ENCODE measurements at regions not wholly inside any gene's neighbourhood (a gene's known extent, or its start where the extent isn't known, plus 50 kb on each side); places are given as distances from the start of the nearest gene placed in this dataset.

GRCh38 chr16:17598968-17599367, 128.2 kb upstream of the XYLT1 start:
- no peak for DNase-seq (ENCODE audit: extremely low read depth in 1 of 11, low read depth in 9 of 11, low spot score in 4 of 11)

DNA sequence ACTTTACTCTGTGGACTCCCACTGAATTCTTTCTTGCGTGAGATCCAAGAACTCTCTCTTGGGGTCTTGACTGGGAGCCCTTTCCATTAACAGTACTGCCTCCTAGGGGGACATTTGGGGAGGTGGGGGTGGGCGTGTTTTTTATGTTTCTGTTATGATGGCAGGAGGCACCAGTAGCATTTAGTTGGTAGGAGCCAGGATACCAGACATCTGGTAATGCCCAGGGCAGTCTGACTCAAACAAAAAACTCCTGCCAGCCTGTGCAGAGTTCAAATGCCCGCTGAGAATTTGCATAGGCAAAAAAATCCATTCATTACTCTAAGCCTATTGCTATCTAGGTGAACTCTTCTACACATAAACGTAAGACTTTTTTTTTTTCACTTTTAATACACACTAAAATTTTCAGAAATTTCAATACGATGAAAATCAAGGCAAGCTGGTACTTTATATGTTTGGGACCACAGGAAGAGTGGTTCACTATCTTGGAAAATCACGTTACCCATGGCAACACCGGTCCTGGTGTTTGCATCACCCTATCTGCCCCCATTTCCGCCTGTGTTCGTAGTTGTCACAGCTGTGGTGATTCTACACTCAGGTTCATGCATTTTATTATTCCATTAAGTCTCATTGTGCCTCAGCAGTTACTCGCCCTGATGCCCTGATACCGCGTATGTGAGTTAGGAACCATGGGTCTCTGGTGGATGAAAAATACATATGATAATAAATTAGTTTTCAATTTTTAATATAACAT, 121.1 kb upstream of the XYLT1 start:
- DNase-seq (ENCODE audit: extremely low read depth in 1 of 11, low read depth in 9 of 11, low spot score in 4 of 11) = no peak

- no peak for DNase-seq (ENCODE audit: extremely low read depth in 1 of 11, low read depth in 9 of 11, low spot score in 4 of 11)
These were observed 120.2 kb upstream of the XYLT1 start for GRCh38 chr16:17590711-17591654.

- DNase-seq (ENCODE audit: extremely low read depth in 1 of 11, low read depth in 9 of 11, low spot score in 4 of 11) = no peak
These were observed 119.1 kb upstream of the XYLT1 start for GRCh38 chr16:17589898-17590297.

- no peak for DNase-seq (ENCODE audit: extremely low read depth in 1 of 11, low read depth in 9 of 11, low spot score in 4 of 11)
These were observed 114.8 kb upstream of the XYLT1 start for GRCh38 chr16:17585449-17586074.

DNA sequence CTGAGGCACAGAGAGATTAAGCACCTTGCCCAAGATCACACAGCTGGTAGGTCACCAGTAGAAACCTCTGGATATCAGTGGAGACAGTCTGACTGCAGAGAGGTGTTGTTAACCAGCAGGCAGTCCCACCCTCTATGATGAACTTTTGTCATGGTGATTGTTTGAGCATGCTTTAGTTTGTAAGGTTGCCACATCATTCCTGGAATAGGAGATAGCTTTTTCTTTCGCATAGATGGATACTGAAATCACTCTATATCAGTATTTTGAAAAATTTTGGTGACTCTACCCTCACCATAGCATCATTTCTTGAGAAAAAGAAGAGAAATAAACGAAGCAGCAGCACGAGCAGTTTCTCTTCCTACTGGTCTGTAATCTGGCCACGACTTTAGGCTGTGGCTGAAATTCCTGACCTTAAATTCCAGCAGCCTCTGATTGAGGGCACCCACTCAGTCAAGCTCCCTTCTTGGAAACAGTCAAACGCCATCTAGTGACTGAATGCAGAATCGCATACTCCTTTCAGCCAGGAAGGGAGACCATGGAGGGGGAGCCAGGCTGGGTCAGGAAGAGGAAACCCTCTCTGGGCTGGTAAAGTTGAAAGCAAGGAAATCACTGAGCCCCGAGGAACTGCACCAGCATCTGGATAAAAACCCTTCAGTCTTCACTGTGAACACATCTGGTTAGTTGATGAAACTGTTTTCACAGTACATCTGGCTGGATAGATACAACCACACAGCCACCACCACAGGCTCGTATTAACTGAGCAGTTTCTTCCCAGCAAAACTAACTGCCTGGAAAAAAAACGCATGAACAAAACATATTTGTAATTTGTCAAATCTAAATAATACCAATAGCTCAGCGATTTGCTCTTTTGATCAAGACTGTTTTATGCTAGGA, 108.5 kb upstream of the XYLT1 start:
- DNase-seq (ENCODE audit: extremely low read depth in 1 of 11, low read depth in 9 of 11, low spot score in 4 of 11) = peak; percentile 50 to 80 (median 67)

DNA sequence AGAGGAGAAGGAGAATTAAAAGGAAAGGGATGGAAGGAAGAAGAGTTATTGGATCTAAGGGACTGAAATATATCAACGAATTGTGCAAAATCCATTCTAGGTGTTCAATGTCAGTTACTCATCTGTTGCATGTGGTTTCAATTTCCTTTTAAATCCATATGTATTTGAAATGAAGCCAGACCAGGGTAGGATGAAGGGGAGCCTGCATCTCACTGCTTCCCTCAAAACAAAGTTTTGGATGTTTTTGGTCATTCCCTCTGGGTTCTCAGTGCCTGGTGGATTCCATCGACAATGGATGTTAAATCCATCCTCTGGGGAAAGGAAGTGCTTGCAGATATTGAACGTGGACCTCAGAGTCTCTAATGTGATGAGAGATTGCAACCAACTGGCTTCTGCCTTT, 103.5 kb upstream of the XYLT1 start:
- no peak for DNase-seq (ENCODE audit: extremely low read depth in 1 of 11, low read depth in 9 of 11, low spot score in 4 of 11)

- no peak for DNase-seq (ENCODE audit: extremely low read depth in 1 of 11, low read depth in 9 of 11, low spot score in 4 of 11)
These were observed 101.4 kb upstream of the XYLT1 start for GRCh38 chr16:17572145-17572544.

DNA sequence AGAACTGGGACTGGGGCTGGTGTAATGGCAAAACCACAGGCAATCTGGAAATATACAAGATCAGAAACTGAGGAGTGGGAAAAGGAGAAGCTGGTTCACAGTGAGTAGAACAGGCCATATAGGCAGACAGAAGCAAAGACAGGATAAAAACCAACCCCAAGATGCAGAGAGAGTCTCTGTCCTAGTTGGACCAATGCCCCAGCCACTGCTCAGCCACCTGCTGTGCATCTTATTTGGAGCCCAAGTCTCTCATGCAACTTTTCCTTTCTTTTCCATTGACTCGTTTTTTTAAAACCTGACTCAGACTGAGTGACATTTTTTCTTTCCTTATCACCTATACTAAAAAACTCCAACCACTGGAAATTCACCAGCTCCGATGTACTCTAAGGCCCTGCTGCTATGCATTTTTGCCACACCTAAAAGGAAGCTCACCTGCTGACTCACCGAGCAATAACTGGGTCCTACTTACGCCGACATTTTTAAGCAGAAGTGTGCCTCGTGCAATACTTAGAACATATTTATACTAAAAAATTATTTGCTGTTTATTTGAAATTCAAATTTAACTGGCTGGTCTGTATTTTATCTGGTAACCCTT, 100.8 kb upstream of the XYLT1 start:
- DNase-seq (ENCODE audit: extremely low read depth in 1 of 11, low read depth in 9 of 11, low spot score in 4 of 11) = no peak

DNA sequence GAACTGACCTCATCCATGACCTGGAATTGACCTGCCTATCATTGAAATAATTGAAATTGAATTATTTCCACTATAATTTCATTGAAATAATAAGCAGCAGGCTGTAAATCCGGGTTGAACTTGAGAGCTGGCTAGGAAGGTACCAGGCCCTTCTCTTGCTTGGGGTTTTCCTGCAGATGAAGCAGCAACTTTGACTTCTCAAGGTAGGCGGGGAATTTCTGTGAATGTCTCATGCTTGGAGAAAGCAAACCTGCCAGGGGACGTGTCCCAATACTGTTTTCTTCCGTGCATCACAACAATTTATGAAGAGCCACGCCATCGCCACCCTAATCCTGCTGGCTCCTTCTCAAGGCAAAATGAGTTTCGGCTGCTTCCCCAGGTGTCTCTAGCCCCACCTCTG, 97.5 kb upstream of the XYLT1 start:
- no peak for DNase-seq (ENCODE audit: extremely low read depth in 1 of 11, low read depth in 9 of 11, low spot score in 4 of 11)

DNA sequence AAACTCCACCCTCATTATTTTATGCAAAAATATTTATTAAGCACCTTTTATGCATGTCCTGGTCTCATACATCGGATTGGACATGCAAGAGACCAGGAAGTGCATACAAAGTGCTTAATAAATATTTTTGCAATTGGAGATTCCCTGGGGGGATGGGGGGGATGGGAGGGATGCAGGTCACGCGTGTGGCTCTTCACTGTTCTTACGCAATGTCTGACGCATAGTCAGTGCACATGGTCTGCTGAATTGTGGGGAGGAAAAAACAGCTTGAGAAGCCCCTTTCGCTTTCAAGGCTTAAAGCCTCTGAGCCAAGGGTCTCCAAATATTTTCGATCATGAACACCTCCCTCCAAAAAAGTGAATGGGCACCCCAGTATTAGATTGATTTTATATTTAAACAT, 96.7 kb upstream of the XYLT1 start:
- DNase-seq (ENCODE audit: extremely low read depth in 1 of 11, low read depth in 9 of 11, low spot score in 4 of 11) = no peak

- DNase-seq (ENCODE audit: extremely low read depth in 1 of 11, low read depth in 9 of 11, low spot score in 4 of 11) = no peak
These were observed 96.1 kb upstream of the XYLT1 start for GRCh38 chr16:17566656-17567450.

GRCh38 chr16:17566075-17566474, 95.3 kb upstream of the XYLT1 start:
- no peak for DNase-seq (ENCODE audit: extremely low read depth in 1 of 11, low read depth in 9 of 11, low spot score in 4 of 11)

DNA sequence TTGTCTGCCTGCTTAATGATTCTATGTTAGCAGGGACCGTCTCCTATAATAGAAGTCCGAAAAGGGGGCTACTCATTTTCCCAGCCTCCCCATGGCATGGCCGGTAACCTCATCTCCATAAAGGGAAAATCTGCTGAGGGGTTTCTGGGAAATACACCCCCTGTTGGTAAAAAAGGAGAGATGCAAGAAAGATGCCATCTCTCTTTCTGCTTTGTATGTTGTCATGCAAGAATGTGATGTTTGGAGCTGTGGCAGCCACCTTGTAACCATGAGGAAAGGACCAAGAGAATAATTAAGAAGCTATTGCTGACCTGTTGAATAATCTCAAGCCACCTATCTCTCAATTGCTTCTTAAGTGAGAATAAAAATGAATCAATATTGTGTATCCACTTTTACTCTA, 94.8 kb upstream of the XYLT1 start:
- no peak for DNase-seq (ENCODE audit: extremely low read depth in 1 of 11, low read depth in 9 of 11, low spot score in 4 of 11)

DNA sequence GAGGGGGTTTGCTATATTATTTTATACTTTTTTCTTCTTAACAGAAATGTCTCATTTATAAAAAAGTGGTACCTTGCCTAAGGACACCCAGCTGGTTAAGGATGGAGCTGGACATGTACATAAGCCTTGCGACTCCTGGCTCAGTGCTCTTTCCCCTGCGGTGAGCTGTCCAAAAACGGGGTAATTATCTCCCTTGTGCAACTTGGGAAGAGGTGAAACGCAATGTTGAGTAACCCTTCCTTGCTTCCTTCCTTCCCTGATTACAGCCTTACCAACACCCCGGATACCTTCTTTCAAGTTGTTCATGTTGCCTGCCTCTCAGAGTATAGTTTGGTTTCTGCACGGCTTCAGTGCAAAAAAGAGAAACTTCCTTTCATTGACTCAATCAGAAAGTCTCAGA, 94.1 kb upstream of the XYLT1 start:
- DNase-seq (ENCODE audit: extremely low read depth in 1 of 11, low read depth in 9 of 11, low spot score in 4 of 11) = no peak

- no peak for DNase-seq (ENCODE audit: extremely low read depth in 1 of 11, low read depth in 9 of 11, low spot score in 4 of 11)
These were observed 92.7 kb upstream of the XYLT1 start for GRCh38 chr16:17563323-17564091.

DNA sequence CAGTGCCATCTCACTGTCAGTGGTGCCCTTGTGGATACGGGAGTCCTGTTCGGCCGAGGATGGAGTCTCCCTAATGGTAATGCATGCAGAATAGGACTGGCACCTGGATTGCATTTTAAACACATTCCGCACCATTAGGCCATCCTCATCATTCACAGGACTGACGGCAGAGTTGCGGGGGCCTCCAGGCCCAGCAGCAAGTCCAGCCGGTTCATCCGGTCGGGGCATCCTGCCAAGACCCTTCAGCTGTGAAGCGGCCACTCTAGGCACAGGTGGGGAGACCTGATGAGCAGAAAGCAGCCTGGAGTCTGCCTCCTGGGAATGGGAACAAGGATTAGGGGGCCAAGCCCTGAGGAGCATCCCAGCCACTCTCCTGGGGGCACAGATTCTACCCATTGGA, 90.3 kb upstream of the XYLT1 start:
- peak in 1 of 11 donors; percentile 4 for DNase-seq (ENCODE audit: extremely low read depth in 1 of 11, low read depth in 9 of 11, low spot score in 4 of 11)
